Stimulated activated CD8-positive, alpha-beta memory T cell treated with anti-CD3 and anti-CD28 coated beads, Interleukin-12 subunit alpha, Interleukin-12 subunit beta, amount 100 ng/mL, for 24 hours (primary cell): ENCODE measurements at regions not wholly inside any gene's neighbourhood (a gene's known extent, or its start where the extent isn't known, plus 50 kb on each side); places are given as distances from the start of the nearest gene placed in this dataset.
"Not testable (repeated sequence)": the region's sequence is repeated elsewhere in the genome, so short reads cannot be mapped to it uniquely, and the experiment has no call there.

Source experiments
- DNase-seq: peaks from one replicate; pipeline ENCODE4 v3.0.0-alpha.2; 2020; ENCODE audit errors: extremely low read depth

GRCh38 chr10:33101392-33101787 lies 143.4 kb upstream of the ITGB1 start:
- no peak for DNase-seq

DNA sequence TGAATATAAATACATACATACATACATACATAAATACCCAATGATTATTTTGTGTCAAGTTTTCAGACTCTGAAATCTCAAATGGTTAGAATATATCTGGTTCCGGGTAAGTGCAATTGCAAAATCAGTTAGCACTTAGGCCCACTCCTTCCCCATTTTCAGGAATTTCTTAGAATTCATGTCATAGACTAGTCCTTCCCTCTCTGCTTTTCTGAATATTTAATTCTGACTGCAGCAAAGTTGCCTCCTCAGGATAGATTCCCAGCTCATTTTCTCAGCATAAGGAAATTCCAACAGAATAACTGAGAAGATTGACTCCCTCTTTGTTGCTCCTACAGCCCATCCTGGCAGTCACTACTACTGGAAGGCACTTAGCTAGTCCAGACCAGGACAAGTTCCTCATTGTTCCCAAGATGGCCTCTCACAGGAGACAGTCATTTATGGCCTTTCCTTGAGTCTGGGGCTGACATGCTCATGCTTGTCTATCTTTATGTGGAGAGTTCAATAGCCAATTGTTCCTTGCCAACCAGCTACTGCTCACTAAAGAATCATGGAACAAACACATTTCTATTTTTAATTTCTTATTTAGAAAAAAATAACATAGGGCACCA lies 142.9 kb upstream of the ITGB1 start:
- DNase-seq: no peak

DNA sequence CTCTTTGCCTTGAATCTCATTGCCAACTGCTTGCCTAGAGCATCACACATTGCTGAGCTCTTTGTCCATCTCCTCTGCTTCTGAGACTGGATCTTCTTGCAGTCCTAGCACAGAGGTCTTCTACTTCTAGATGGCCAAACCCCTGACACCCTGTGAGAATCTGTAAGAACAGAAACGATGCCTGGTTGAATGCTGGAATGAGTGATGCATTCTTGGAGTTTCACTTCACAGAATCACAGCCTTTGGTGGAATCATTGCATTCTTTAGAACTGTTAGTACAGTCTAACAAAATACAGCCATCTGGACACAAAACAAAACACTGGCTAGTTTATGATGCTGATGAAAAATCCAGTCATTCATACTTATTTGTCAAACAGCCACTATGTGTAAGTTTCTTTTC lies 141.7 kb upstream of the ITGB1 start:
- no peak for DNase-seq

GRCh38 chr10:33098951-33099663 lies 141.1 kb upstream of the ITGB1 start:
- no peak for DNase-seq

DNA sequence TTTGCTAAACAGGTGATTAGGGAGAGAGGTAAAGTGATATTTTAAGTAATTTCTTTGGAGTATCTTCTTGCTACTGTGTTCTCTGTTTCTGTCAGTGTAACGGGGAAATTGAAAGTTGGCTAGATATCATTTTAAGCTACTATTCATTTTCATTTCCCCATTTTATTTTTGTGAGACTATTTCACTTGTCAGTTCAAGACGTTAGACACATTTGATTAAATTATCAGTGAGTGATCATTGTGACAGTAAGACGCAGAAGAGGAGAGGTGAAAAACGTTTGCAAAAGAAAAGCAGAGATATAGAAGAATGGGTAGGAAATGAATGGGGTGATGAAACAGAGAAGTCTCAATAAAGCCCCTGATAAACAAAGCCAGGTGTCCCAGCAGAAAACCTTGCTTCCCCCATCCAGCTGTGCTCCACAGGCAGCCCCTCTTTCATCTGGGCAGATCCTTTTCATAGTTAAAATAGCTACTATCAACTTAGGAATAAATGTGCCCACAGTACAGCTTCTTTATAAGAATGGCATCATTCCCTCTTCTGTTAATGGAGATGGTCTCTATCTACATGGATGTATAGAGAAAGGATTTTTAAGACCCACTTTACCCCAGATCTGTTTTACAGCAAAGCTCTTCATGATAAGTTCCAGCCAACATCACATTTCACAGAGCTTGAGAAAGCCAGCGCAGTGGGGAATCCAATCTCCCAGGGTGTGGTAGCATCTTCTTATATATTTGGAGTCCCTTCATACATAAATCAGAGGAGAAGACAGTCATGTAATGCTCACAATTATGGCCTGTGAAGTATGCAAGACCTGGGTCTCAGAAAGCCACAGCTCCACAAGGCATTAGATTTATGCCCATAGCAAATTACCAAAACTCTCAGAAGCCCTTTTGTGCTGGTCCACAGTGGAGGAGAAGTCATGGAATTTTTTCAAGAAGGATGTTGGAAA lies 138.1 kb upstream of the ITGB1 start:
- DNase-seq: no peak

DNA sequence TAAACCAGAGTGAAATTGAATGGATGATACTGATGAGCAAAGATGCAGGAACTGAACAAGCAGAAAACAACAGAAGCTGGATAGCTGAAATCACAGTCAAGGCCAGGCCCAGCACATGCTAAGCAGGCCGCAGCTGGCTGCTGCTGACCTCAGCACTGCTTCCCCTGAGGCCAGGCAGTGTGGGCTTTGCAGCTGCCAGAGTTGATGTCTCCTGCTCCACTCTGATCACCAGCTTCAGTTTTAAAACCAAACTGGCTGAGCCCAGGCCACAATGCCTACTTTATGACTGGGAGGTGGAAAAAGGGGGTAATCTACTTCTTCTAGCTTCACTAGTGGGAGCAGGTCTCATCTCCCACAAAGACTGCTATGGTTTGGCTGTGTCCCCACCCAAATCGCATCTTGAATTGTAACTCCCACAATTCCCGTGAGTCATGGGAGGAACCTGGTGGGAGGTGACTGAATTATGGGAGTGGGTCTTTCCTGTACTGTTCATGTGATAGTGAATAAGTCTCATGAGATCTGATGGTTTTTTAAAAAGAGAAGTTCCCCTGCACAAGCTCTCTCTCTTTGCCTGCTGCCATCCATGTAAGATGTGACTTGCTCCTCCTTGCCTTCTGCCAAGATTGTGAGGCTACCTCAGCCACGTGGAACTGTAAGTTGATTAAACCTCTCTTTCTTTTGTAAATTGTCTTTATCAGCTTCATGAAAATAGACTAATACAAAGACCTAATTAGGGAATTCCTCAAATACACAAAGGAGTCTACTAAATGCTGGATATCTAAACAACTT lies 136.4 kb upstream of the ITGB1 start:
- DNase-seq: no peak

- DNase-seq: no peak
These were observed 135.3 kb upstream of the ITGB1 start for GRCh38 chr10:33093362-33093761.

DNA sequence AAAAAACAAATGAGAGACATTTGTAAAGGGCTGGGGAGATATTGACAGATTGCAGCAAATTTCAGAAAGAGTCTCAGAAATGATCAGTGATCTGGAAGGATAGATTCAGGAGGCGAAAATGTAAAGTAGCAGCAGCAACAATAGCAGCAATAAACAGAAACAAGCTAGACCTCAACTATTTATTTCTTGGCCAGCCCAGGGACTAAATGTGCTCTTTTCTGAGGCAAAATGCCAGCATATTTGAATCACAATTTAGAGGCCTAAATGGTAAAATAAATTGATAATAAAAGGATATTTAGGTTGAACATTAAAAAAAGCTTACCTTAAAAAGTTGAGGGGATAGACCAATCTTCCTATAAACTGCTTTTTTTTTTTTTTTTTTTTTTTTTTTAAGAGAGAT lies 134.6 kb upstream of the ITGB1 start:
- no peak for DNase-seq

DNA sequence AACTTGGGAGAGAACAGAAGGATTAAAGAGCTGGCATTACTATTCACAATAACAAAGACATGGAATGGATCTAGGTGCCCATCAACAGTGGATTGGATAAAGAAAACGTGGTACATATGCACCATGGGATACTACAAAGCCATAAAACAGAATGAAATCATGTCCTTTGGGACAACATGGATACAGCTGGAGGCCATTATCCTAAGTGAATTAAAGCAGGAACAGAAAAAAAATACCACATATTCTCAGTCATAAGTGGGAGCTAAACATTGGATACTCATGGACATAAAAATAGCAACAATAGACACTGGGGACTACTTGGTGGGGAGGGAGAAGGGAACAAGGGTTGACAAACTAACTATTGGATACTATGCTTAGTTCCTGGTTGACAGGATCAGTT lies 133.2 kb upstream of the ITGB1 start:
- DNase-seq: no peak

GRCh38 chr10:33088990-33089389 lies 131.0 kb upstream of the ITGB1 start:
- DNase-seq: no peak

GRCh38 chr10:33087922-33088321 lies 129.9 kb upstream of the ITGB1 start:
- DNase-seq: no peak

- DNase-seq: no peak
These were observed 129.1 kb upstream of the ITGB1 start for GRCh38 chr10:33087152-33087551.

DNA sequence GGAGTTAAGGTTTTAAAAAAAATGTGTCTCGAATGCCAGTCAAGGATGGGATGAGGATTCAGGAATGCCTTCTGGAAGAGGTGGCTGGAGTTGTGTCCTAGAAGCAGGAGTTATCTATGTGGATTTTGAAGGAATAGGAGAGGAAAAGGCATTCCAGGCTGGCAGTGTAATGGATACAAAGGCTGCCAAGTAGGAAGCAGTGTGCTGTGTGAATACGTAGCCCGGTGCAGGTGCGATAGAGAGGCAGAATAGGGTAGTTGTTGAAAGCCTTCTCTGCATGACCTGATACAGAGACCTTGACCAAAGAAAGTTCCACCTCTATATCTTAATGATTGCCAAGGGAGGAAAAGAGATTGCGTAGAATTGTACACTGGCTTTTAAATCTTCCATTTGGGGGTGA lies 128.1 kb upstream of the ITGB1 start:
- no peak for DNase-seq

GRCh38 chr10:33085313-33085833 lies 127.3 kb upstream of the ITGB1 start:
- no peak for DNase-seq

DNA sequence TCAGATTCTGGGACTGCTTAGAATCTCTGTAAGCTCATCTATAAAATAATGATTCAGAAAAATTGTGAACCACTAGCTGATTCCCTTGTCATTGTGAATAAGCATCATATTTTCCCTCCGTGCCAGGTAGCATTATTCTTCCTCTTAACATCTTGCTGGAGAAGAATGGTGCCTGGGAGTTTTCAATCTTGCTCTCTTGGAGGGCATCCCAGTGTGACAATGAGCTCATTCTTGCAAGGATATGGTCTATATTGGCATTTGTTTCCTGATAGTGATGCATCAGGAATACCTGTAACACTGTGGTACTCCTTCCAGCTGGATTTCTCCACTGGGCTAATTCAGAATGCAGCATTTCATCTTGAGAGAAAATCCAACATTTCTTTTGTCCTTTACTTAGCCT lies 126.4 kb upstream of the ITGB1 start:
- DNase-seq: no peak

- DNase-seq: no peak
These were observed 124.4 kb upstream of the ITGB1 start for GRCh38 chr10:33082373-33082895.

DNA sequence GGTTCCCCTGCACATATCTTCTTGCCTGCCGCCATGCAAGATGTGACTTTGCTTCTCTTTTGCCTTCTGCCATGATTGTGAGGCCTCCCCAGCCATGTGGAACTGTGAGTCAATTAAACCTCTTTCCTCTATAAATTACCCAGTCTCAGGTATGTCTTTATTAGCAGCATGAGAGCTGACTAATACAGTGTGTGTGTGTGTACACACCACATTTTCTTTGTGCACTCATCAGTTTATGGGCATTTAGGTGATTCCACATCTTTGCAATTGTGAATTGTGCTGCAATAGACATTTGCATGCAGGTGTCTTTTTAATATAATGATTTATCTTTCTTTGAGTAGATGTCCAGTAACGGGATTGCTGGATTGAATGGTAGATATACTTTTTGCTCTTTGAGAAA lies 122.4 kb upstream of the ITGB1 start:
- DNase-seq: not testable (repeated sequence)

DNA sequence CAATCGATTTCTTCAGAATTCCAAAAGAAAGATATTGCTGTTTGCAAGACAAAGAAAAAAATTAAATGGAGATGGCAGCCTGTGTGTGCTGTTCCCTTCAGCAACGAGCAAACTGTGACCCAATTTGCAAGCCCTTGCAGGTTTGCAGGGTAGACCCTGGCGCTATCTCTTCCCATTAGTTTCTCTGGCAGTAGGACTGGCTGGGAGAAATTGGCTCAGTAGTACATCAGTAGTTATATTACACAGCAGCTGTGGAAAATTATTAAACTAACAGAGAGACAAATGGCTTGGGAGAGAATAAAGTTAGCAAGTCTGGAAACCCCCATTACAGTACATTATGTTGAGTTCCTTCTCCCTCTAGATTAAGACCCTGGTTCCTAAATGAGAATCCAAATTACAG lies 116.4 kb upstream of the ITGB1 start:
- DNase-seq: no peak

DNA sequence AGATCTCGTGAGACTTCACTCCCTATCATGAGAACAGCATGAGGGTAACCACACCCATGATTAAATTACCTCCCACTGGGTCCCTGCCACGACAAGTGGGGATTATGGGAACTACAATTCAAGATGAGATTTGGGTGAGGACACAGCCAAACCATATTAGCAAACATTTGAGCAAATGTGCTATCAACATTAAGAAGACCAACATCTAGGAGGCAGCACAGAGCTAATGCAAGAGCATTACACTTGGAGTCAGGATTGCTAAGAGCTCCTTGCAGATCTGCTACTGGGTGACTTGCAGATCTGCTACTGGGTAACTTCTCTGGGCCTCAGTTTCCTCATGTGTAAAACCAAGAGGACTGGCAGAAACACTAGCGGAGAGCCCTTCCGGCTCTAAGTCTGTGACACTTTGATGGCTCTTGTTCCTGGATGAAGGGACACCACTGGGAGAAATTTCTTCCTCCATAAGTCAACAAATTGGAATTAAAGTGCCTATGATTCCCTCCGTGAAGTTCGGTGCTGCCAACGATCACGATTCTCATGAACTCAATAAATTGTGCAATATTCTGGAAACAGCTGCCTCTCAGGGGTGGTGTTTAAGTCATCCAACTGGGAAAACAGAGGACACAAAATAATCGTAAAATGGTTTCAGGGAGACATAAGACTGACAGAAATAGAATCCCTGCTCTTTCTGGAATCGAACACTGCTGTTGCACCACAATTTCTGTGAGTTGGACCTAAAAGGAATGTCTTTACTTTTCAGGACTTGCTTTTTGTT lies 115.8 kb upstream of the ITGB1 start:
- DNase-seq: no peak

DNA sequence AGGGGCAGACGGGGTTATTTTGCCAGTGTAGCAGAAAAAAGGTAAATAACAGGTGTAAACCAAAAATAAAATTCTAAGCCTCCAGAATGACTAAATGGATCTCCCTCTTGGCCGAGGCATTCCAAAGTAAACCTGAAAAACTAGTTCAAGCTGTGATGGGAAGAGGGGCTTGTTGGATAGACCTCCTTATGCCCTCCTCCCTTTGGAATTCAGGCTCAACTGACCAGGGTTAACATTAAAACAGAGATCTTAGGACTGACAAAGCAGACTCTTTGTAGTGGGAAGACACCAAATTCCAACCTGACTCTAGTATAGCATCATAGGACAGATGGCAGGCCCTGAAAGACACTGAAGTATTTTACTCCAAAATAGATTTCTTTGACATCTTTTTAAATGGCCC lies 113.8 kb upstream of the ITGB1 start:
- no peak for DNase-seq

DNA sequence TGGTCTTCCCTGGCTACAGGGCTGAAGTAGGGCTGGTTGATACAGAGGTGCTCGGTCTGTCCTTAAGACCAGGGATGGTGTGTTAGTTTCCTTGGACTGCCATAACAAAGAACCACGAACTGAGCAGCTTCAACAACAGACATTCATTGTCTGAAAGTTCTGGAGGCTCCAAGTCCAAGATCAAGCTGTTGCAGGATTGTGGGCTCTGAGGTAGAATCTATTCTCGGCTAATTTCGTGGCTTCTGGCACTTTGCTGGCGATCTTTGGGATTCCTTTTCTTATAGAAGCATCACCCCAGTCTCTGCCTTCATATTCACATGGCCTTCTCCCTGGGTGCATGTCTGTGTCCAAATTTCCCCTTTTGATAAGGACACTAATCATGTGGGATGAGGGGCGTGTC lies 112.1 kb upstream of the ITGB1 start:
- DNase-seq: no peak
